ENCODE measurements at regions not wholly inside any gene's neighbourhood (a gene's known extent, or its start where the extent isn't known, plus 50 kb on each side); places are given as distances from the start of the nearest gene placed in this dataset.
A peak's percentile ranks its signal among the peaks of the same experiment; 100 is the strongest.

GRCh38 chr5:130871346-130872086 lies 293.5 kb downstream of the HINT1 start:
- no peak for TF ChIP-seq CBX3 (IDR thresholded peaks at IDR 0.05; ENCODE audit: low read depth)
- TF ChIP-seq CTCF (IDR thresholded peaks at IDR 0.05 in 2 of 3, conservative IDR thresholded peaks at IDR 0.05 in 1 of 3; ENCODE audit: borderline replicate concordance in 1 of 3, insufficient read depth in 1 of 3, low read depth in 2 of 3, low read length in 2 of 3), result peak; percentile 65 to 77 (median 76)
- no peak for TF ChIP-seq ELF1 (IDR thresholded peaks at IDR 0.05; ENCODE audit: borderline replicate concordance, low read depth)
- TF ChIP-seq RAD21 (IDR thresholded peaks at IDR 0.05; ENCODE audit: low read depth), result peak; percentile 64
- no peak for TF ChIP-seq ZNF274 (IDR thresholded peaks at IDR 0.05; ENCODE audit: low read depth, low read length)
- TF ChIP-seq EZH2 (IDR thresholded peaks at IDR 0.05), result no peak
- H3K9ac ChIP-seq (ENCODE audit: low read length), result no peak overlapping the region
- intact Hi-C loops (cut with micrococcal nuclease), result loop anchor here (1.0 to 2.0 kb wide), 4 partner anchors 41 to 545 kb away; no protein-coding TSS in a partner anchor
- H3K4me2 ChIP-seq (ENCODE audit: low read length), result no peak overlapping the region
- no peaks in the 10 kb centered on the region for H3K36me3 ChIP-seq (ENCODE audit: control insufficient read depth in 1 of 2, insufficient read depth in 2 of 2, low read length in 2 of 2)
- CTCF ChIA-PET, result interaction anchor here (0.8 to 1.7 kb wide), 11 partner anchors 9 to 972 kb away, joined by 3 to 14 read pairs (median 4); no protein-coding TSS in a partner anchor
- DNase-seq (ENCODE audit: low read depth, low spot score), result peak; percentile 29
- H3K27ac ChIP-seq (ENCODE audit: low read depth, low read length), result no peak overlapping the region
- BruUV-seq (replicated peaks), result no TSS peak
- H3K27me3 ChIP-seq (ENCODE audit: insufficient read depth, low read length), result no peaks in the 10 kb centered on the region
- RAD21 ChIA-PET (ENCODE audit: low non-redundant PET in 1 of 2, low total read pairs in 2 of 2, uncharacterized antibody in 2 of 2, unreplicated experiment in 2 of 2), result no interaction called here
- H2AFZ ChIP-seq (ENCODE audit: low read depth, low read length, poor library complexity, severe bottlenecking), result no peak overlapping the region
- H3K4me1 ChIP-seq (ENCODE audit: control insufficient read depth in 1 of 2, insufficient read depth in 2 of 2, low read length in 2 of 2), result no peaks in the 10 kb centered on the region
- peak; percentile 85 for ATAC-seq
- H3K4me3 ChIP-seq (replicated peaks in 1 of 2; ENCODE audit: low read depth in 1 of 2, low read length in 2 of 2), result no peak overlapping the region
- POLR2A ChIA-PET, result no interaction called here
- H3K9me3 ChIP-seq (ENCODE audit: control insufficient read depth in 1 of 2, insufficient read depth in 1 of 2, low read depth in 1 of 2, low read length in 2 of 2), result no peaks in the 10 kb centered on the region
- H3K79me2 ChIP-seq (ENCODE audit: insufficient read depth, low read length), result no peaks in the 10 kb centered on the region
- H3K9me2 ChIP-seq (ENCODE audit: insufficient read depth), result no peaks in the 10 kb centered on the region
- no peaks in the 10 kb centered on the region for H4K20me1 ChIP-seq (ENCODE audit: insufficient read depth)

GRCh38 chr5:130870691-130871090 lies 294.4 kb downstream of the HINT1 start:
- Histone ChIP-seq H3K4me3 (replicated peaks in 1 of 2; ENCODE audit: low read depth in 1 of 2, low read length in 2 of 2) (no peak overlapping the region), H3K4me1 (ENCODE audit: control insufficient read depth in 1 of 2, insufficient read depth in 2 of 2, low read length in 2 of 2) (no peaks in the 10 kb centered on the region), H3K9ac (ENCODE audit: low read length) (no peak overlapping the region), H3K27ac (ENCODE audit: low read depth, low read length) (no peak overlapping the region), H3K27me3 (ENCODE audit: insufficient read depth, low read length) (no peaks in the 10 kb centered on the region), H3K9me3 (ENCODE audit: control insufficient read depth in 1 of 2, insufficient read depth in 1 of 2, low read depth in 1 of 2, low read length in 2 of 2) (no peaks in the 10 kb centered on the region), H3K79me2 (ENCODE audit: insufficient read depth, low read length) (no peaks in the 10 kb centered on the region), H2AFZ (ENCODE audit: low read depth, low read length, poor library complexity, severe bottlenecking) (no peak overlapping the region), H3K9me2 (ENCODE audit: insufficient read depth) (no peaks in the 10 kb centered on the region), H4K20me1 (ENCODE audit: insufficient read depth) (no peaks in the 10 kb centered on the region), H3K4me2 (ENCODE audit: low read length) (no peak overlapping the region), H3K36me3 (ENCODE audit: control insufficient read depth in 1 of 2, insufficient read depth in 2 of 2, low read length in 2 of 2) (no peaks in the 10 kb centered on the region)
- intact Hi-C loops (cut with micrococcal nuclease), result loop anchor here (1.0 to 2.0 kb wide), 4 partner anchors 42 to 546 kb away; no protein-coding TSS in a partner anchor
- ATAC-seq (no peak), DNase-seq (ENCODE audit: low read depth, low spot score) (no peak)
- ChIA-PET CTCF (interaction anchor here (1.3 to 1.7 kb wide), 6 partner anchors 11 to 971 kb away, joined by 3 to 14 read pairs (median 4); no protein-coding TSS in a partner anchor), RAD21 (ENCODE audit: low non-redundant PET in 1 of 2, low total read pairs in 2 of 2, uncharacterized antibody in 2 of 2, unreplicated experiment in 2 of 2) (no interaction called here), POLR2A (no interaction called here)
- no TSS peak for BruUV-seq (replicated peaks)
- TF ChIP-seq ZNF274 (IDR thresholded peaks at IDR 0.05; ENCODE audit: low read depth, low read length) (no peak), YY1 (IDR thresholded peaks at IDR 0.05; ENCODE audit: extremely low read depth, insufficient replicate concordance, low read depth, low read length) (no peak), REST (IDR thresholded peaks at IDR 0.05; ENCODE audit: low read depth) (no peak), EZH2phosphoT487 (IDR thresholded peaks at IDR 0.05; ENCODE audit: borderline replicate concordance) (no peak), EGR1 (IDR thresholded peaks at IDR 0.05; ENCODE audit: low read depth) (no peak)

Data from HCT116 (cell line).